HCT116 (cell line): ENCODE measurements at regions not wholly inside any gene's neighbourhood (a gene's known extent, or its start where the extent isn't known, plus 50 kb on each side); places are given as distances from the start of the nearest gene placed in this dataset.

Experiments used
- ATAC-seq: fragments of 200-7000 bp; cut with Tn5 transposase; 2 replicates; pipeline ENCODE4 v1.9.1; 2020; ENCODE audit warnings: mild to moderate bottlenecking, moderate library complexity
- BruUV-seq: library from RNA; stranded (reverse); fragments of 400-500 nt; replicated peaks from 2 replicates; lab custom pipeline; 2021; lab: Mats Ljungman, UMichigan
- CTCF ChIA-PET: fragments of 300-600 bp; sonication (Branson Sonifier 250); formaldehyde crosslinking; loops from one replicate; lab custom pipeline; 2021; ENCODE audit warnings: antibody characterized with exemption; lab: Charles Lee
- POLR2A ChIA-PET: fragments of 300-600, 350-600 bp; sonication (Branson Sonifier 250); formaldehyde crosslinking; loops from one replicate; lab custom pipeline; 2021; ENCODE audit warnings: antibody characterized with exemption; lab: Charles Lee
- RAD21 ChIA-PET, 2 experiments: fragments of 300-600 bp; sonication (Branson Sonifier 250); formaldehyde crosslinking; loops; one replicate each; lab custom pipeline; 2023; ENCODE audit warnings: low total read pairs in 2 of 2; ENCODE audit not compliant: uncharacterized antibody in 2 of 2, unreplicated experiment in 2 of 2, low non-redundant PET in 1 of 2; lab: Charles Lee
- DNase-seq: peaks from one replicate; pipeline ENCODE4 v3.0.0-alpha.2; 2010; ENCODE audit warnings: low read depth, low spot score
- H2AFZ ChIP-seq: fragments of 200-600 bp; shearing (Covaris generic), sonication (generic); 2 replicates; pipeline ENCODE4 v1.6.1; 2017; ENCODE audit warnings: low read depth, mixed run types, mixed read lengths, antibody characterized with exemption, low read length; ENCODE audit not compliant: poor library complexity, severe bottlenecking
- H3K27ac ChIP-seq: 2 replicates; pipeline ENCODE4 v1.5.1; 2012; ENCODE audit warnings: low read depth, low read length
- H3K27me3 ChIP-seq: fragments of 200-600 bp; sonication (generic); 2 replicates; pipeline ENCODE4 v1.6.1; 2016; ENCODE audit warnings: mixed run types, low read length, mixed read lengths; ENCODE audit not compliant: insufficient read depth
- H3K36me3 ChIP-seq, 2 experiments: fragments of 200-500 bp in 1 of 2; fragments of 200-600 bp in 1 of 2; sonication (Bioruptor generic) in 1 of 2; sonication (generic) in 1 of 2; 2 replicates each; pipeline versions ENCODE4 v1.5.1 to v1.6.1; 2014 to 2016; ENCODE audit warnings: low read length in 2 of 2, inconsistent platforms in 1 of 2, mixed read lengths in 1 of 2, mixed run types in 1 of 2; ENCODE audit not compliant: insufficient read depth in 2 of 2, control insufficient read depth in 1 of 2
- H3K4me1 ChIP-seq, 2 experiments: fragments of 200-600 bp in 1 of 2; sonication (generic) in 1 of 2; 2 replicates each; pipeline versions ENCODE4 v1.5.1 to v1.6.1; 2012 to 2017; ENCODE audit warnings: low read length in 2 of 2, inconsistent platforms in 1 of 2, mild to moderate bottlenecking in 1 of 2, mixed read lengths in 1 of 2, mixed run types in 1 of 2, moderate library complexity in 1 of 2; ENCODE audit not compliant: insufficient read depth in 2 of 2, control insufficient read depth in 1 of 2
- H3K4me2 ChIP-seq: fragments of 200-600 bp; sonication (generic); 2 replicates; pipeline ENCODE4 v1.6.1; 2017; ENCODE audit warnings: mixed run types, low read length, mixed read lengths
- H3K4me3 ChIP-seq, 2 experiments: fragments of 200-600 bp in 1 of 2; sonication (generic) in 1 of 2; replicated peaks in 1 of 2; 2 replicates each; pipeline ENCODE4 v1.5.1; 2011 to 2016; ENCODE audit warnings: low read length in 2 of 2, control low read depth in 1 of 2, low read depth in 1 of 2, mild to moderate bottlenecking in 1 of 2, mixed read lengths in 1 of 2, mixed run types in 1 of 2
- H3K79me2 ChIP-seq: fragments of 200-600 bp; sonication (generic); 2 replicates; pipeline ENCODE4 v1.6.1; 2017; ENCODE audit warnings: mild to moderate bottlenecking, mixed run types, low read length, moderate library complexity, mixed read lengths; ENCODE audit not compliant: insufficient read depth
- H3K9ac ChIP-seq: fragments of 200-600 bp; sonication (generic); 2 replicates; pipeline ENCODE4 v1.6.1; 2016; ENCODE audit warnings: low read length, mixed read lengths
- H3K9me2 ChIP-seq: fragments of 200-600 bp; sonication (generic), shearing (Covaris generic); 2 replicates; pipeline ENCODE4 v1.6.1; 2017; ENCODE audit warnings: mixed run types, mild to moderate bottlenecking, moderate library complexity; ENCODE audit not compliant: insufficient read depth
- H3K9me3 ChIP-seq, 2 experiments: fragments of 200-500 bp in 1 of 2; fragments of 200-600 bp in 1 of 2; sonication (Bioruptor generic) in 1 of 2; sonication (generic) in 1 of 2; 2 replicates each; pipeline ENCODE4 v1.6.1; 2014 to 2017; ENCODE audit warnings: low read length in 2 of 2, mixed read lengths in 2 of 2, inconsistent platforms in 1 of 2, low read depth in 1 of 2, mild to moderate bottlenecking in 1 of 2, mixed run types in 1 of 2, moderate library complexity in 1 of 2; ENCODE audit not compliant: control insufficient read depth in 1 of 2, insufficient read depth in 1 of 2
- H4K20me1 ChIP-seq: fragments of 200-600 bp; sonication (generic), shearing (Covaris generic); 2 replicates; pipeline ENCODE4 v1.6.1; 2017; ENCODE audit warnings: mixed run types, mild to moderate bottlenecking, moderate library complexity; ENCODE audit not compliant: insufficient read depth
- ATF3 ChIP-seq: IDR thresholded peaks from 2 replicates; pipeline ENCODE4 v1.6.1; 2012
- CBX3 ChIP-seq: IDR thresholded peaks from 2 replicates; pipeline ENCODE4 v1.6.1; 2012; ENCODE audit warnings: low read depth
- CEBPB ChIP-seq: IDR thresholded peaks from 2 replicates; pipeline ENCODE4 v1.6.1; 2012; ENCODE audit warnings: low read depth
- CTCF ChIP-seq, 3 experiments: fragments of 200-600 bp in 1 of 3; sonication (generic) in 1 of 3; IDR thresholded peaks in 2 of 3; conservative IDR thresholded peaks in 1 of 3; 2 replicates each; pipeline ENCODE4 v1.5.1; 2012 to 2017; ENCODE audit warnings: low read depth in 2 of 3, low read length in 2 of 3, antibody characterized with exemption in 1 of 3, borderline replicate concordance in 1 of 3, control low read depth in 1 of 3, mild to moderate bottlenecking in 1 of 3, mixed read lengths in 1 of 3, mixed run types in 1 of 3, moderate library complexity in 1 of 3; ENCODE audit not compliant: insufficient read depth in 1 of 3
- EGR1 ChIP-seq: IDR thresholded peaks from 2 replicates; pipeline ENCODE4 v1.6.1; 2012; ENCODE audit warnings: low read depth
- ELF1 ChIP-seq: IDR thresholded peaks from 2 replicates; pipeline ENCODE4 v1.6.1; 2012; ENCODE audit warnings: low read depth, borderline replicate concordance
- FOSL1 ChIP-seq: IDR thresholded peaks from 2 replicates; pipeline ENCODE4 v1.6.1; 2012; ENCODE audit warnings: low read depth
- POLR2A ChIP-seq: IDR thresholded peaks from 2 replicates; pipeline ENCODE4 v1.7.0; 2011; ENCODE audit warnings: borderline replicate concordance; ENCODE audit not compliant: insufficient read depth, insufficient read length; ENCODE audit errors: extremely low read depth
- POLR2AphosphoS5 ChIP-seq: IDR thresholded peaks from 2 replicates; pipeline ENCODE4 v1.6.1; 2011; ENCODE audit warnings: mild to moderate bottlenecking, low read depth, low read length, moderate library complexity
- RAD21 ChIP-seq: IDR thresholded peaks from 2 replicates; pipeline ENCODE4 v1.6.1; 2012; ENCODE audit warnings: low read depth, mild to moderate bottlenecking
- REST ChIP-seq: IDR thresholded peaks from 2 replicates; pipeline ENCODE4 v1.6.1; 2012; ENCODE audit warnings: low read depth
- SIN3A ChIP-seq: IDR thresholded peaks from 2 replicates; pipeline ENCODE4 v1.6.1; 2012; ENCODE audit warnings: low read depth
- SP1 ChIP-seq: IDR thresholded peaks from 2 replicates; pipeline ENCODE4 v1.6.1; 2012; ENCODE audit warnings: low read depth
- SRF ChIP-seq: IDR thresholded peaks from 2 replicates; pipeline ENCODE4 v1.6.1; 2012; ENCODE audit warnings: low read depth
- TCF7L2 ChIP-seq: IDR thresholded peaks from 2 replicates; pipeline ENCODE4 v1.7.0; 2011; ENCODE audit warnings: borderline replicate concordance, inconsistent platforms; ENCODE audit not compliant: insufficient read depth, insufficient read length; ENCODE audit errors: extremely low read depth
- YY1 ChIP-seq: IDR thresholded peaks from 2 replicates; pipeline ENCODE4 v1.6.1; 2011; ENCODE audit warnings: low read length, low read depth, moderate library complexity, mild to moderate bottlenecking; ENCODE audit not compliant: insufficient replicate concordance; ENCODE audit errors: extremely low read depth
- ZNF274 ChIP-seq: fragments of 200-500 bp; sonication (Bioruptor generic); IDR thresholded peaks from 2 replicates; pipeline ENCODE4 v1.6.1; 2014; ENCODE audit warnings: mild to moderate bottlenecking, low read depth, low read length, inconsistent platforms
- intact Hi-C: fragments of 100-400 bp; cut with micrococcal nuclease; formaldehyde crosslinking; loops from 2 replicates; pipeline ENCODE4 v1.10.0; 2022
- TF ChIP-seq, protein P1 (sequence below): IDR thresholded peaks from 2 replicates; pipeline ENCODE4 v1.6.1; 2012
- TF ChIP-seq, protein P2 (sequence below): IDR thresholded peaks from 2 replicates; pipeline ENCODE4 v1.6.1; 2011; ENCODE audit warnings: mild to moderate bottlenecking, low read length, moderate library complexity; ENCODE audit not compliant: insufficient replicate concordance; ENCODE audit errors: extremely low read depth

GRCh38 chr10:130775311-130775710, 536.2 kb downstream of the TCERG1L start:
- no peaks in the 10 kb centered on the region for H3K36me3 ChIP-seq
- no peak overlapping the region for H3K9ac ChIP-seq
- intact Hi-C loops, result no loop called here
- H2AFZ ChIP-seq, result no peak overlapping the region
- ATAC-seq (no peak), DNase-seq (no peak)
- POLR2A ChIA-PET, result no interaction called here
- no peaks in the 10 kb centered on the region for H4K20me1 ChIP-seq
- no peaks in the 10 kb centered on the region for H3K27me3 ChIP-seq
- H3K4me3 ChIP-seq, result no peak overlapping the region
- no peaks in the 10 kb centered on the region for H3K9me2 ChIP-seq
- RAD21 ChIA-PET, result no interaction called here
- H3K9me3 ChIP-seq, result no peaks in the 10 kb centered on the region
- TF ChIP-seq CTCF (IDR thresholded peaks at IDR 0.05 in 2 of 3, conservative IDR thresholded peaks at IDR 0.05 in 1 of 3; ENCODE audit: borderline replicate concordance in 1 of 3, insufficient read depth in 1 of 3, low read depth in 2 of 3, low read length in 2 of 3), result no peak
- TF ChIP-seq SIN3A, result no peak
- TF ChIP-seq FOSL1, result no peak
- no peak for TF ChIP-seq SRF
- TF ChIP-seq, protein P1, sequence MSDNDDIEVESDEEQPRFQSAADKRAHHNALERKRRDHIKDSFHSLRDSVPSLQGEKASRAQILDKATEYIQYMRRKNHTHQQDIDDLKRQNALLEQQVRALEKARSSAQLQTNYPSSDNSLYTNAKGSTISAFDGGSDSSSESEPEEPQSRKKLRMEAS, result no peak
- TF ChIP-seq CBX3, result no peak
- TF ChIP-seq YY1, result no peak
- no peak for TF ChIP-seq POLR2A
- TF ChIP-seq EGR1, result no peak
- TF ChIP-seq CEBPB, result no peak
- TF ChIP-seq REST, result no peak
- TF ChIP-seq, protein P2, sequence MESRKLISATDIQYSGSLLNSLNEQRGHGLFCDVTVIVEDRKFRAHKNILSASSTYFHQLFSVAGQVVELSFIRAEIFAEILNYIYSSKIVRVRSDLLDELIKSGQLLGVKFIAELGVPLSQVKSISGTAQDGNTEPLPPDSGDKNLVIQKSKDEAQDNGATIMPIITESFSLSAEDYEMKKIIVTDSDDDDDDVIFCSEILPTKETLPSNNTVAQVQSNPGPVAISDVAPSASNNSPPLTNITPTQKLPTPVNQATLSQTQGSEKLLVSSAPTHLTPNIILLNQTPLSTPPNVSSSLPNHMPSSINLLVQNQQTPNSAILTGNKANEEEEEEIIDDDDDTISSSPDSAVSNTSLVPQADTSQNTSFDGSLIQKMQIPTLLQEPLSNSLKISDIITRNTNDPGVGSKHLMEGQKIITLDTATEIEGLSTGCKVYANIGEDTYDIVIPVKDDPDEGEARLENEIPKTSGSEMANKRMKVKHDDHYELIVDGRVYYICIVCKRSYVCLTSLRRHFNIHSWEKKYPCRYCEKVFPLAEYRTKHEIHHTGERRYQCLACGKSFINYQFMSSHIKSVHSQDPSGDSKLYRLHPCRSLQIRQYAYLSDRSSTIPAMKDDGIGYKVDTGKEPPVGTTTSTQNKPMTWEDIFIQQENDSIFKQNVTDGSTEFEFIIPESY, result no peak
- TF ChIP-seq POLR2AphosphoS5, result no peak
- no peak for TF ChIP-seq ELF1
- no peak for TF ChIP-seq TCF7L2
- no peak for TF ChIP-seq SP1
- TF ChIP-seq ZNF274, result no peak
- TF ChIP-seq ATF3, result no peak
- TF ChIP-seq RAD21, result no peak
- no peak overlapping the region for H3K4me2 ChIP-seq
- no peaks in the 10 kb centered on the region for H3K4me1 ChIP-seq
- CTCF ChIA-PET, result no interaction called here
- H3K79me2 ChIP-seq, result no peaks in the 10 kb centered on the region
- BruUV-seq, result no TSS peak
- H3K27ac ChIP-seq, result no peak overlapping the region
